ENCODE measurements at regions not wholly inside any gene's neighbourhood (a gene's known extent, or its start where the extent isn't known, plus 50 kb on each side); places are given as distances from the start of the nearest gene placed in this dataset.

- no peak for TF ChIP-seq POLR2AphosphoS5 (IDR thresholded peaks at IDR 0.05; ENCODE audit: low read depth, low read length)
- no peak for TF ChIP-seq POLR2A (IDR thresholded peaks at IDR 0.05; ENCODE audit: low read depth, low read length)
- no peak for TF ChIP-seq TAF1 (IDR thresholded peaks at IDR 0.05; ENCODE audit: low read depth, low read length)
Measured at GRCh38 chr5:116912221-116912620, 337.6 kb upstream of the SEMA6A start.
